SK-N-SH treated with all-trans-retinoic acid at 6 μM for 48 hours (cell line): ENCODE measurements at regions not wholly inside any gene's neighbourhood (a gene's known extent, or its start where the extent isn't known, plus 50 kb on each side); places are given as distances from the start of the nearest gene placed in this dataset.

Experiments used
- ZNF8 ChIP-seq: fragments of 450-650 bp; formaldehyde crosslinking; IDR thresholded peaks from 2 replicates; pipeline ENCODE4 v1.5.0; 2020; ENCODE audit warnings: mild to moderate bottlenecking, moderate library complexity
- TF ChIP-seq, protein P1 (sequence below): fragments of 250-450 bp; sonication (Bioruptor Pico); IDR thresholded peaks from 2 replicates; pipeline ENCODE4 v1.8.0; 2020; ENCODE audit warnings: mild to moderate bottlenecking, moderate library complexity, borderline replicate concordance

DNA sequence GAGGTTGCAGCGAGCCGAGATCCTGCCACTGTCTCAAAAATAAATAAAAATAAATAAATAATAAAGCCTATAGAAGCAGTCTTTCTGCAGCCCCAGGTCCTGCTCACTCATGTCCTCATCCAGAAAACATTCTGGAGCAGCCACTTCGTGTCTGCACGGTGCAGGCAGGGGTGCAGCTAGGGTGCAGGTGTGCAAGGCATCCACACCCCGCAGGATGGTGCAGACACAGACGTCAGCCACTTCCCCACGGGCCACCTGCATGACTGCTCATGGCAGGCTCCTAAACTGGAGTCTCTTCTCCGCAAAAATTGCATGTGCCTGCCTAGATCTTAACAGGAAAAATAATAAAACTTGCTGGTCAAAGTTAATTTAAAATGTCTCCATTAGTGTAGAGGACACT is 80.2 kb upstream of the SNTG2 start:
- no peak for TF ChIP-seq ZNF8
- TF ChIP-seq, protein P1, sequence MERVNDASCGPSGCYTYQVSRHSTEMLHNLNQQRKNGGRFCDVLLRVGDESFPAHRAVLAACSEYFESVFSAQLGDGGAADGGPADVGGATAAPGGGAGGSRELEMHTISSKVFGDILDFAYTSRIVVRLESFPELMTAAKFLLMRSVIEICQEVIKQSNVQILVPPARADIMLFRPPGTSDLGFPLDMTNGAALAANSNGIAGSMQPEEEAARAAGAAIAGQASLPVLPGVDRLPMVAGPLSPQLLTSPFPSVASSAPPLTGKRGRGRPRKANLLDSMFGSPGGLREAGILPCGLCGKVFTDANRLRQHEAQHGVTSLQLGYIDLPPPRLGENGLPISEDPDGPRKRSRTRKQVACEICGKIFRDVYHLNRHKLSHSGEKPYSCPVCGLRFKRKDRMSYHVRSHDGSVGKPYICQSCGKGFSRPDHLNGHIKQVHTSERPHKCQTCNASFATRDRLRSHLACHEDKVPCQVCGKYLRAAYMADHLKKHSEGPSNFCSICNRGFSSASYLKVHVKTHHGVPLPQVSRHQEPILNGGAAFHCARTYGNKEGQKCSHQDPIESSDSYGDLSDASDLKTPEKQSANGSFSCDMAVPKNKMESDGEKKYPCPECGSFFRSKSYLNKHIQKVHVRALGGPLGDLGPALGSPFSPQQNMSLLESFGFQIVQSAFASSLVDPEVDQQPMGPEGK (CRISPR knock-in tag), result no peak
